Progenitor cell of endocrine pancreas (in vitro differentiated cells): ENCODE measurements at regions not wholly inside any gene's neighbourhood (a gene's known extent, or its start where the extent isn't known, plus 50 kb on each side); places are given as distances from the start of the nearest gene placed in this dataset.

Source experiments
- DNase-seq: peaks from one replicate; pipeline ENCODE4 v3.0.0; 2021; ENCODE audit warnings: low spot score; ENCODE audit not compliant: unreplicated experiment
- H3K27ac Mint-ChIP-seq: 2 replicates; pipeline ENCODE4 v1.8.0; 2021; ENCODE audit warnings: mild to moderate bottlenecking, moderate library complexity, mixed read lengths
- H3K27me3 Mint-ChIP-seq: 2 replicates; pipeline ENCODE4 v1.8.0; 2021; ENCODE audit warnings: mixed read lengths
- H3K36me3 Mint-ChIP-seq: 2 replicates; pipeline ENCODE4 v1.8.0; 2022; ENCODE audit warnings: mixed read lengths; ENCODE audit not compliant: insufficient read depth
- H3K4me1 Mint-ChIP-seq: 2 replicates; pipeline ENCODE4 v1.8.0; 2021; ENCODE audit warnings: low read depth, mixed read lengths
- H3K4me3 Mint-ChIP-seq: 2 replicates; pipeline ENCODE4 v1.8.0; 2021; ENCODE audit warnings: low read depth, mild to moderate bottlenecking, moderate library complexity, mixed read lengths
- H3K9me3 Mint-ChIP-seq: 2 replicates; pipeline ENCODE4 v1.8.0; 2021; ENCODE audit warnings: low read depth, mixed read lengths
- TF ChIP-seq, protein P1 (sequence below): fragments of 200-600 bp; sonication (generic); IDR thresholded peaks from one replicate; pipeline ENCODE4 v1.5.0; 2021; ENCODE audit warnings: antibody characterized with exemption, mild to moderate bottlenecking; ENCODE audit not compliant: unreplicated experiment

DNA sequence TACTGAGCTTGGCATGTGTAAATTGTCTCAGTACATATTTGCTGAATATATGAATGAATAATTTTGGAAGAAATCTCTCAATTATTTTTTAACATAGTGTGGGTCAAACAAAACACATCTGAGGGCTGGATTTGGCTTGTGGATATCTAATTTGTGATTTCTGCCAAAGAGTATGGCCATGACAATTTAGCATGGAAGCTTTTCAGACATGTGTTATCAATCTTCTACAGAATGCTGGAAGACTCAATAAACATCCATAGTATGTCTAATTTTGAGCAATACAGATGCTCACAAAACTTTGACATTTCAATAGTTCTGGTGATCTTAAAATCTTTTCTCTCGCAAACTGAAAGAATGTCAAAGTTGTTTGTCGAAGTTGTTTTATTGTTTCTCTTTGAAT lies 214.1 kb upstream of the ANKH start:
- H3K9me3 Mint-ChIP-seq, result no peaks in the 10 kb centered on the region
- H3K27ac Mint-ChIP-seq, result no peak overlapping the region
- no peak overlapping the region for H3K4me3 Mint-ChIP-seq
- DNase-seq, result no peak
- TF ChIP-seq, protein P1, sequence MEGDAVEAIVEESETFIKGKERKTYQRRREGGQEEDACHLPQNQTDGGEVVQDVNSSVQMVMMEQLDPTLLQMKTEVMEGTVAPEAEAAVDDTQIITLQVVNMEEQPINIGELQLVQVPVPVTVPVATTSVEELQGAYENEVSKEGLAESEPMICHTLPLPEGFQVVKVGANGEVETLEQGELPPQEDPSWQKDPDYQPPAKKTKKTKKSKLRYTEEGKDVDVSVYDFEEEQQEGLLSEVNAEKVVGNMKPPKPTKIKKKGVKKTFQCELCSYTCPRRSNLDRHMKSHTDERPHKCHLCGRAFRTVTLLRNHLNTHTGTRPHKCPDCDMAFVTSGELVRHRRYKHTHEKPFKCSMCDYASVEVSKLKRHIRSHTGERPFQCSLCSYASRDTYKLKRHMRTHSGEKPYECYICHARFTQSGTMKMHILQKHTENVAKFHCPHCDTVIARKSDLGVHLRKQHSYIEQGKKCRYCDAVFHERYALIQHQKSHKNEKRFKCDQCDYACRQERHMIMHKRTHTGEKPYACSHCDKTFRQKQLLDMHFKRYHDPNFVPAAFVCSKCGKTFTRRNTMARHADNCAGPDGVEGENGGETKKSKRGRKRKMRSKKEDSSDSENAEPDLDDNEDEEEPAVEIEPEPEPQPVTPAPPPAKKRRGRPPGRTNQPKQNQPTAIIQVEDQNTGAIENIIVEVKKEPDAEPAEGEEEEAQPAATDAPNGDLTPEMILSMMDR, result no peak
- peaks cover 6% of the 10 kb centered on the region for H3K27me3 Mint-ChIP-seq
- no peaks in the 10 kb centered on the region for H3K4me1 Mint-ChIP-seq
- H3K36me3 Mint-ChIP-seq, result no peaks in the 10 kb centered on the region

- Mint-ChIP-seq H3K4me3 (no peak overlapping the region), H3K27ac (no peak overlapping the region), H3K9me3 (no peaks in the 10 kb centered on the region), H3K36me3 (no peaks in the 10 kb centered on the region), H3K4me1 (no peaks in the 10 kb centered on the region), H3K27me3 (peaks cover 3% of the 10 kb centered on the region)
- TF ChIP-seq, protein P1, result no peak
- DNase-seq, result no peak
Observed at GRCh38 chr5:15082096-15082495, 210.5 kb upstream of the ANKH start.

DNA sequence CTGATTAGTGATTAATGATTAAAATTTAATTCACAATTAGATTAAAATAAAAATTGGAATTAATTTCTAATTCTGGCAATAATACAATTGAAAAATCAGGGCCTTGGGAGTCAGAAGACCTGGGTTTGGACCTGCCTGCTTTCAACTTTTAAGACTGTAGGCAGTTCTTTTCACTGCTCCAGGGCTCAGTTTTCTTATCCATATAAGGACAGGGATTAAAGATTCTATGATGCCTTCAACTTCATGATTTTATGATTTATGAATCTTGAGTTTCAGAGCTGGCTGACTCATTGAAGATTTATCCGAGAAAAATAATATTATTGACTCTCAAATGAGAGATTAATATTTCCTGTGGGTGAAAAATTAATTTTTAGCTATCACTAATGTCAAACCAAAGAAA lies 208.6 kb upstream of the ANKH start:
- Mint-ChIP-seq H3K36me3 (no peaks in the 10 kb centered on the region), H3K27me3 (peaks cover 3% of the 10 kb centered on the region), H3K27ac (no peak overlapping the region), H3K4me3 (no peak overlapping the region), H3K4me1 (no peaks in the 10 kb centered on the region), H3K9me3 (no peaks in the 10 kb centered on the region)
- TF ChIP-seq, protein P1, result no peak
- no peak for DNase-seq

GRCh38 chr5:15079566-15079965 lies 208.0 kb upstream of the ANKH start:
- Mint-ChIP-seq H3K36me3 (no peaks in the 10 kb centered on the region), H3K9me3 (no peaks in the 10 kb centered on the region), H3K4me1 (no peaks in the 10 kb centered on the region), H3K27me3 (peaks cover 3% of the 10 kb centered on the region), H3K27ac (no peak overlapping the region), H3K4me3 (no peak overlapping the region)
- DNase-seq, result no peak
- TF ChIP-seq, protein P1, result no peak

DNA sequence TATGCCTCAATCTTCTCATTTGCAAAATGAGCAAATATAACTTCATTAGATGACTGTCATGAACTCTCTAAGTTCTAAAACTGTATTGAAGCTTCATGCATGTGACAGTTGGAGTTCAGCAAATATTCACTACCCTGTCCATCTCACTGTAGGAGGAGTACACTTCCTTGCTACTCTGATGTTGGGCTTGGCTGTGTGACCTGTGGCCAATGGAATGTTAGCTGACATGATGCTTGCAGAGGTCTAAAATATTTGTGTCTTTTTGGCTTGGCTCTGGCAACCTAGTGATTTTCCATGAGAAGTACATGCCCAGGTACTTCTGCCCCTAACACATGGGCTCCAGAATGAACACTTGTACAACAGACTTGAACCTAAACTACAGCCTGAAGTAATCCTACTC lies 203.1 kb upstream of the ANKH start:
- Mint-ChIP-seq H3K36me3 (no peaks in the 10 kb centered on the region), H3K27ac (no peak overlapping the region), H3K27me3 (peaks cover 3% of the 10 kb centered on the region), H3K4me3 (no peak overlapping the region), H3K9me3 (no peaks in the 10 kb centered on the region), H3K4me1 (no peaks in the 10 kb centered on the region)
- TF ChIP-seq, protein P1, result no peak
- no peak for DNase-seq
